ENCODE measurements at regions not wholly inside any gene's neighbourhood (a gene's known extent, or its start where the extent isn't known, plus 50 kb on each side); places are given as distances from the start of the nearest gene placed in this dataset.
"Not testable (repeated sequence)": the region's sequence is repeated elsewhere in the genome, so short reads cannot be mapped to it uniquely, and the experiment has no call there.

- no peak for DNase-seq (ENCODE audit: low read depth in 2 of 3, low spot score in 2 of 3)
Observed at GRCh38 chrY:26638063-26638462, 1016.1 kb downstream of the CDY1 start.

GRCh38 chrY:26645856-26646255 is 1023.9 kb downstream of the CDY1 start:
- DNase-seq (ENCODE audit: low read depth in 2 of 3, low spot score in 2 of 3): not testable (repeated sequence)

GRCh38 chrY:26648240-26648639 is 1026.3 kb downstream of the CDY1 start:
- DNase-seq (ENCODE audit: low read depth in 2 of 3, low spot score in 2 of 3): not testable (repeated sequence)

- DNase-seq (ENCODE audit: low read depth in 2 of 3, low spot score in 2 of 3): not testable (repeated sequence)
Observed at GRCh38 chrY:26664245-26664644, 1042.3 kb downstream of the CDY1 start.

DNA sequence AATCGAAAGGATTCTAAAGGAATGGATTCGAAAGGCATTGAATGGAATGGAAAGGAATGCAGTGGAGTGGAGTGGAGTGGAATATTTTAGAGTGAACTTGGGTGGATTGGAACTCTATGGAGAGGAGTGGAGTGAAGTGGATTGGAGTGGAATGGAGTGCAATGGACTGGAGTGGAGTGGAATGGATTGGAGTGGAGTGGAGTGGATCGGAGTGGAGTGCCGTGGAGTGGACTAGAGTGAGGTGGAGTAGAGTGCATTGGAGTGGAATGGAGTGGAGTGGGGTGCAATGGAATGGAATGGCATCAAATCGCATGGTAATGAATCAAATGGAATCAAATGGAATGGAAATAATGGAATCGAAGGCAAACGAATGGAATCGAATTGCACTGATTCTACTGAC is 1044.8 kb downstream of the CDY1 start:
- DNase-seq (ENCODE audit: low read depth in 2 of 3, low spot score in 2 of 3): not testable (repeated sequence)

DNA sequence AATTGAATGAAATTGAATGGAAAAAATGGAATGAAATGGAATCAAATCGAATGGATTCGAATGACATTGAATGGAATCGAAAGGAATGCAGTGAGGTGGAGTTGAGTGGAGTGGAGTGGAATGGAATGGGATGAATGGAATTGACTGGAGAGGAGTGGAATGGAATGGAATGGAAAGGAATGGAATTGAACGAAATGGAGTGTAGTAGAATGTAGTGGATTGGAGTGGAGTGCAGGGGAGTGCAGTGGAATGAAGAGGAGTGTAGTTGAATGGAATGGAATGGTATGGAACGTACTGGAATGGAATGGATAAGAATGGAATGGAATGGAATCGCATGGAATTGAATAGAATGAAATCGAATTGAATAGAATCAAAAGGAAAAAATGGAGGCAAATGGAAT is 1047.3 kb downstream of the CDY1 start:
- DNase-seq (ENCODE audit: low read depth in 2 of 3, low spot score in 2 of 3): not testable (repeated sequence)

DNA sequence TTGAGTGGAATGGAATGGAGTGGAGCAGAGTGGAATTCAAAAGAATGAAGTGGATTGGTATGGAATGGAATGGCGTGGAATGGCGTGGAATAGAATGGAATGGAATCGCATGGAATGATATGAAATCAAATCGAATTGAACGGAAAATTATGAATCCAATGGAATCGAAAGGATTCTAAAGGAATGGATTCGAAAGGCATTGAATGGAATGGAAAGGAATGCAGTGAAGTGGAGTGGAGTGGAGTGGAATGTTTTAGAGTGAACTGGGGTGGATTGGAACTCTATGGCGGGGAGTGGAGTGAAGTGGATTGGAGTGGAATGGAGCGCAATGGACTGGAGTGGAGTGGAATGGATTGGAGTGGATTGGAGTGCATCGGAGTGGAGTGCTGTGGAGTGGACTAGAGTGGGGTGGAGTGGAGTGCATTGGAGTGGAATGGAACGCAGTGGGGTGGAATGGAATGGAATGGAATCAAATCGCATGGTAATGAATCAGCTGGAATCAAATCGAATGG is 1048.5 kb downstream of the CDY1 start:
- peak in 1 of 3 donors; percentile 31 for DNase-seq (ENCODE audit: low read depth in 2 of 3, low spot score in 2 of 3)

- DNase-seq (ENCODE audit: low read depth in 2 of 3, low spot score in 2 of 3): peak in 1 of 3 donors; percentile 39
Observed at GRCh38 chrY:26670881-26671879, 1049.3 kb downstream of the CDY1 start.
